ENCODE measurements at regions not wholly inside any gene's neighbourhood (a gene's known extent, or its start where the extent isn't known, plus 50 kb on each side); places are given as distances from the start of the nearest gene placed in this dataset.

- FAIRE-seq = no peak
- DNase-seq (ENCODE audit: insufficient read length, low spot score) = no peak
- TF ChIP-seq, protein P1, sequence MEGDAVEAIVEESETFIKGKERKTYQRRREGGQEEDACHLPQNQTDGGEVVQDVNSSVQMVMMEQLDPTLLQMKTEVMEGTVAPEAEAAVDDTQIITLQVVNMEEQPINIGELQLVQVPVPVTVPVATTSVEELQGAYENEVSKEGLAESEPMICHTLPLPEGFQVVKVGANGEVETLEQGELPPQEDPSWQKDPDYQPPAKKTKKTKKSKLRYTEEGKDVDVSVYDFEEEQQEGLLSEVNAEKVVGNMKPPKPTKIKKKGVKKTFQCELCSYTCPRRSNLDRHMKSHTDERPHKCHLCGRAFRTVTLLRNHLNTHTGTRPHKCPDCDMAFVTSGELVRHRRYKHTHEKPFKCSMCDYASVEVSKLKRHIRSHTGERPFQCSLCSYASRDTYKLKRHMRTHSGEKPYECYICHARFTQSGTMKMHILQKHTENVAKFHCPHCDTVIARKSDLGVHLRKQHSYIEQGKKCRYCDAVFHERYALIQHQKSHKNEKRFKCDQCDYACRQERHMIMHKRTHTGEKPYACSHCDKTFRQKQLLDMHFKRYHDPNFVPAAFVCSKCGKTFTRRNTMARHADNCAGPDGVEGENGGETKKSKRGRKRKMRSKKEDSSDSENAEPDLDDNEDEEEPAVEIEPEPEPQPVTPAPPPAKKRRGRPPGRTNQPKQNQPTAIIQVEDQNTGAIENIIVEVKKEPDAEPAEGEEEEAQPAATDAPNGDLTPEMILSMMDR (IDR thresholded peaks at IDR 0.05; ENCODE audit: insufficient read depth, missing control alignments) = no peak
Observed at GRCh38 chr22:48535868-48536540, 1291.7 kb downstream of the BRD1 start.

DNA sequence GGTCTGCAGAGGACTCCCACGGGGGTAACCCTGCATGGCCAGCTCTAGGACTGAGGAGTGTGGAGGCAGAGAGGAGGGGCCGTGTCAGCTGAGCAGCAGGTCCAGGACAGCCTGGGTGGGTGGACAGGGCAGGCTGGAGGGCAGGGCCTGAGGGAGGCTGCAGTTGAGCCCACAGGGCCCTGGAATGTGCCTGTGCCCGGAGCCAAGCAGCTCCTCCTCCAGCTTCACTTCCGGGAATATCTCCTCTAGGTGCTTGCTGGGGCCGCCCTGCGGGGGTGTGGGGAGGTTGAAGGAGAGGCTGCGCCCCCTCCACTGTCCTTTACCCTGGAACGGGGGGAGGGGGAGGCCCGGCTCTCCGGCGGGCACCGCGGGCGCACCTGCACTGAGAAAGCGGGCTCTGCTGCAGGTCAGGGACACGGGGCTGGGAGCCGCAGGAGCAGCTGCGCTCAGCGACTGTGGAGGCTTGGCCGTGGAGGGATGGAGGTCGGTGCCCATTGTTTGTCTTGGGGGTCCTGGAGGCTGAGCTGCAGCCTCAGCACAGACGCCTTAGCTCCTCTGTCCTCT is 1293.2 kb downstream of the BRD1 start:
- TF ChIP-seq, protein P1 (IDR thresholded peaks at IDR 0.05; ENCODE audit: insufficient read depth, missing control alignments) = no peak
- no peak for FAIRE-seq
- no peak for DNase-seq (ENCODE audit: insufficient read length, low spot score)

DNA sequence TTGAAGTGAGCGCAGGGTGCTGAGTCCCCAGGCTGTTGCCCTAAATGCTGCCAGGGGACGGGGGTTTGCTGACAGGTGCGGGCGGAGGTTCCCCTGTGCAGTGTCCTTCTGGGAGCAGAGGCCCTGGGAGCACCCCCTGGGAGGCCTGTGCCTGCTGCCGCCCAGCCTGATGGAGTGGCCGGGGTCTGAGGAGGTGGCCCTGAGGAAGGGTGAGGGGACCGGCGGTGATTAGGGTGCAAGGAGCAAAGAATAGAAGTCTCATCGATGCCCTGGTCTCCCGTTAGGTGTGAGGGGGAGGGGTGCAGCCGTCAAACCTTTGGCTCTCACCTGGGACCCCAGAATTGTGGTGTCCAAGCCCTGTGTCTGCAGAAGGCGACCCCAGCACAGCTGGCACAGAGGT is 1294.7 kb downstream of the BRD1 start:
- FAIRE-seq = no peak
- TF ChIP-seq, protein P1 (IDR thresholded peaks at IDR 0.05; ENCODE audit: insufficient read depth, missing control alignments) = no peak
- no peak for DNase-seq (ENCODE audit: insufficient read length, low spot score)

GRCh38 chr22:48531761-48532435 is 1295.8 kb downstream of the BRD1 start:
- TF ChIP-seq, protein P1 (IDR thresholded peaks at IDR 0.05; ENCODE audit: insufficient read depth, missing control alignments) = no peak
- FAIRE-seq (no peak), DNase-seq (ENCODE audit: insufficient read length, low spot score) (peak; percentile 37)

DNA sequence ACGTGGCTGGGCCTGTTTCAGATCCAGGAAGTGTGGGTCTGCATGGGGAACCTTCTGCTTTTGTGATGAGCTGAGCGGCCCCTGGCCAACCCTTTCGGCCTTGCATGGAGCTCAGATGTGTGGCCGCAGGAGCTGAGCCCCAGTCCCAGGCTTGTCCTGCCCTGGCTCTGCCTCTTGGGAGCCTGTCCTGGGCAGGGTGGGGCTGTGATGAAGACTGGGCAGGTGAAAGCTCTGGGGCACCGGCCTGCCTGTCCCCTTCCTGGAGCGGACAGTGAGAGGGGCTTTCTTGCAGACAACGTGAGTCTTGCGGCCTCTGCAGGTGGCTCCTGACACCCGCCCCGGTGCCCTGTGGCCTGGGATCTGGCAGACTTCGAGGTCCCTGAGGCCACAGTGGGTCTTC is 1296.6 kb downstream of the BRD1 start:
- FAIRE-seq (no peak), DNase-seq (ENCODE audit: insufficient read length, low spot score) (no peak)
- TF ChIP-seq, protein P1 (IDR thresholded peaks at IDR 0.05; ENCODE audit: insufficient read depth, missing control alignments) = no peak

GRCh38 chr22:48530666-48531065 is 1297.0 kb downstream of the BRD1 start:
- FAIRE-seq (no peak), DNase-seq (ENCODE audit: insufficient read length, low spot score) (no peak)
- TF ChIP-seq, protein P1 (IDR thresholded peaks at IDR 0.05; ENCODE audit: insufficient read depth, missing control alignments) = no peak

All from D721Med (cell line).